Upper lobe of left lung (tissue), 6 donors: ENCODE measurements at regions not wholly inside any gene's neighbourhood (a gene's known extent, or its start where the extent isn't known, plus 50 kb on each side); places are given as distances from the start of the nearest gene placed in this dataset.

ENCODE experiments used
- ATAC-seq, 2 donors: fragments of 200-7000 bp; cut with Tn5 transposase; one replicate each; pipeline ENCODE4 v1.9.1; 2022; ENCODE audit warnings: mild to moderate bottlenecking in 2 of 2, moderate library complexity in 2 of 2; ENCODE audit not compliant: low FRiP score in 2 of 2
- DNase-seq, 2 donors: peaks; one replicate each; pipeline ENCODE4 v3.0.0-alpha.2; 2019 to 2020
- H3K27ac ChIP-seq, 4 donors: fragments of 200-600 bp; sonication (generic); one replicate each; pipeline ENCODE4 v1.5.1; 2016 to 2019
- H3K27me3 ChIP-seq, 4 donors: fragments of 200-600 bp; sonication (generic); one replicate each; pipeline ENCODE4 v1.5.1; 2017 to 2019
- H3K36me3 ChIP-seq, 4 donors: fragments of 200-600 bp; sonication (generic); one replicate each; pipeline ENCODE4 v1.5.1; 2016 to 2019
- H3K4me1 ChIP-seq, 4 donors: fragments of 200-600 bp; sonication (generic); one replicate each; pipeline ENCODE4 v1.5.1; 2018 to 2019
- H3K4me3 ChIP-seq, 4 donors: fragments of 200-600 bp; sonication (generic); one replicate each; pipeline ENCODE4 v1.5.1; 2017 to 2019; ENCODE audit warnings: mild to moderate bottlenecking in 2 of 4, moderate library complexity in 1 of 4
- H3K9me3 ChIP-seq, 4 donors: fragments of 200-600 bp; sonication (generic); one replicate each; pipeline ENCODE4 v1.5.1; 2018 to 2019
- CTCF ChIP-seq, 6 experiments: fragments of 450-650 bp in 4 of 6; fragments of 200-600 bp in 2 of 6; sonication (generic) in 2 of 6; IDR thresholded peaks; one replicate each; pipeline ENCODE4 v1.5.1; 2016 to 2019; ENCODE audit warnings: antibody characterized with exemption in 6 of 6
- EP300 ChIP-seq, 4 donors: sonication (generic); formaldehyde crosslinking; IDR thresholded peaks; one replicate each; pipeline ENCODE4 v1.5.1; 2017; ENCODE audit warnings: antibody characterized with exemption in 4 of 4, control low read depth in 2 of 4
- POLR2A ChIP-seq, 4 donors: fragments of 450-650 bp; IDR thresholded peaks; one replicate each; pipeline ENCODE4 v1.5.1; 2016 to 2017; ENCODE audit warnings: antibody characterized with exemption in 4 of 4, mild to moderate bottlenecking in 2 of 4
- POLR2AphosphoS5 ChIP-seq, 2 donors: sonication (generic); formaldehyde crosslinking; IDR thresholded peaks; one replicate each; pipeline ENCODE4 v1.5.1; 2017; ENCODE audit warnings: antibody characterized with exemption in 2 of 2
- WGBS, 2 donors: methylation state at CpG; one replicate each; pipeline ENCODE4 v1.1.5; 2017 to 2018; 5-methylcytosine and 5-hydroxymethylcytosine counted together
- donor health status: DM: no; HTN: no; CAD: no; lungs with moderate emphysema.
- donor health status: DM: no; HTN: yes; CAD: no; lungs with severe emphysema.

GRCh38 chr6:164068527-164068926 lies 654.0 kb downstream of the QKI start:
- TF ChIP-seq POLR2AphosphoS5 (IDR thresholded peaks at IDR 0.05) (no peak), CTCF (IDR thresholded peaks at IDR 0.05) (no peak), EP300 (IDR thresholded peaks at IDR 0.05) (no peak), POLR2A (IDR thresholded peaks at IDR 0.05) (no peak)
- WGBS, 2 donors, result 91 to 92% methylated on average over 4 of the region's 4 CpGs
- Histone ChIP-seq H3K27ac (peak overlapping the region in 1 of 4 donors; percentile 73), H3K27me3 (no peaks in the 10 kb centered on the region), H3K4me1 (no peaks in the 10 kb centered on the region), H3K9me3 (no peaks in the 10 kb centered on the region), H3K4me3 (no peak overlapping the region), H3K36me3 (no peaks in the 10 kb centered on the region)
- no peak for DNase-seq
- peak in 1 of 2 donors; percentile 50 for ATAC-seq

DNA sequence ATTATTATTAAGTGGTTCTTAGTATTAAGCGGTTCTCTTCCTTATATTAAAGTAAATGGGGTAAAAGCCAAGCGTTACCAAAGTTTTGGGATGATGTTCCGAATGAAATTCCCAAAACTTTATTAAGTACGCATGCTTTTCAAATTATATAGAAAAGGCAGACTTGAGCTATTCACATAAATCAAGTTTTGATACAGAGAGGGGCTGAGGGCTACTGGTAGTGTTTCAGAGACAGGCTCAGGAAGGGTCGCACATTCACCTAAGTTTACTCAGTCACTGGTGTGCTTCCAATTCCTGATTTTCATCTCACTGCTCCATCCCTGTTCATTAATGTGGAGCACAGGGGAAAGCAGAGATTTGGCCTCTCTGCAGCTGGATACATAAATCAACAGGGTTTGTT lies 652.2 kb downstream of the QKI start:
- Histone ChIP-seq H3K27me3 (no peaks in the 10 kb centered on the region), H3K4me1 (no peaks in the 10 kb centered on the region), H3K27ac (no peak overlapping the region), H3K36me3 (no peaks in the 10 kb centered on the region), H3K9me3 (no peaks in the 10 kb centered on the region), H3K4me3 (no peak overlapping the region)
- no peak for TF ChIP-seq POLR2AphosphoS5 (IDR thresholded peaks at IDR 0.05)
- TF ChIP-seq CTCF (IDR thresholded peaks at IDR 0.05), result no peak
- no peak for TF ChIP-seq POLR2A (IDR thresholded peaks at IDR 0.05)
- TF ChIP-seq EP300 (IDR thresholded peaks at IDR 0.05), result no peak
- no peak for DNase-seq
- WGBS, 2 donors, result 90 to 92% methylated on average over 5 of the region's 5 CpGs
- no peak for ATAC-seq

DNA sequence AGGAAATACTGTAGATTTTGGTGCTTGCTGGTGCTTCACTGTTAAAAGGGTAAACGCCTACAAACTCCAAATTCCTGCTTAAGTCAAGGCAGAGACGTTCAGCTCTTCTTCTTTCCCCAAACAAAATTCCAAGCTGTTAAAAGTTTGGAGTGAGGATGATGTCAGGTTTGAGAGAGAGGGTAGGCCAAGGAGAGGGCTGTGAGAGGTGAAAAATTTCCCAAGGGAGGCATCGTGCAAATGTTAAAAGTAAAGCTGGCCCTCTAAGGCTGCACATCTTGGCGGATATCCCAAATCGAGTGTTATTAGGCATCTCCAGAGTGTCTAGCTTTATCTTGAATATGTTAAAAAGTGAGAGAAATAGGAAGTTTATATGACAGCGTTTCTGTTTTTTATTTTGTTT lies 651.8 kb downstream of the QKI start:
- no peak for TF ChIP-seq POLR2A (IDR thresholded peaks at IDR 0.05)
- no peak for TF ChIP-seq EP300 (IDR thresholded peaks at IDR 0.05)
- no peak for TF ChIP-seq CTCF (IDR thresholded peaks at IDR 0.05)
- TF ChIP-seq POLR2AphosphoS5 (IDR thresholded peaks at IDR 0.05), result no peak
- no peaks in the 10 kb centered on the region for H3K9me3 ChIP-seq
- H3K36me3 ChIP-seq, result no peaks in the 10 kb centered on the region
- H3K27ac ChIP-seq, result no peak overlapping the region
- no peaks in the 10 kb centered on the region for H3K4me1 ChIP-seq
- WGBS, 2 donors, result 73% methylated on average over 6 of the region's 6 CpGs
- no peak overlapping the region for H3K4me3 ChIP-seq
- H3K27me3 ChIP-seq, result no peaks in the 10 kb centered on the region
- no peak for ATAC-seq
- DNase-seq, result no peak

DNA sequence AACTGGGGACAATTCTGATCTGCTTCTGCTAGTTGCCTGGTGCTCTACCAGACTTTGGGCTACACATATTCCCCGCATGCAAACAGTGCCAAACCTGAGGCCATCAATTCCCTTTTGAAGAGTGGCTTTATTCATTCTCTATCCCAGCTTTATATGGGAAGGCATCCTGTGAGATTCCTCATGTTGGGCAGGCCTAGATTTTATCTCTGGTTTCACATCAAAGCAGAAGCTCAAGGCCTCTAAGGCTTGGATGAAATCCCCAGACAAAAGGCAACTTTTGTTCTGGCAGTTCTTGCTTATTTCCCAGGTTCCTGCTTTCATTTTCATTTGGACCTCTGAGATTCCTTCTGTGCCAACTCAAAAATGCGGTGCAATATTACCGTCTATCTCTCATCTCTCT lies 648.8 kb downstream of the QKI start:
- Histone ChIP-seq H3K27me3 (no peaks in the 10 kb centered on the region), H3K9me3 (no peaks in the 10 kb centered on the region), H3K4me3 (no peak overlapping the region), H3K36me3 (no peaks in the 10 kb centered on the region), H3K27ac (peak overlapping the region in 1 of 4 donors; percentile 8), H3K4me1 (no peaks in the 10 kb centered on the region)
- TF ChIP-seq CTCF (IDR thresholded peaks at IDR 0.05) (no peak), POLR2A (IDR thresholded peaks at IDR 0.05) (no peak), POLR2AphosphoS5 (IDR thresholded peaks at IDR 0.05) (no peak), EP300 (IDR thresholded peaks at IDR 0.05) (no peak)
- ATAC-seq, result no peak
- DNase-seq, result no peak
- WGBS, 2 donors, result 70 to 71% methylated on average over 3 of the region's 3 CpGs

DNA sequence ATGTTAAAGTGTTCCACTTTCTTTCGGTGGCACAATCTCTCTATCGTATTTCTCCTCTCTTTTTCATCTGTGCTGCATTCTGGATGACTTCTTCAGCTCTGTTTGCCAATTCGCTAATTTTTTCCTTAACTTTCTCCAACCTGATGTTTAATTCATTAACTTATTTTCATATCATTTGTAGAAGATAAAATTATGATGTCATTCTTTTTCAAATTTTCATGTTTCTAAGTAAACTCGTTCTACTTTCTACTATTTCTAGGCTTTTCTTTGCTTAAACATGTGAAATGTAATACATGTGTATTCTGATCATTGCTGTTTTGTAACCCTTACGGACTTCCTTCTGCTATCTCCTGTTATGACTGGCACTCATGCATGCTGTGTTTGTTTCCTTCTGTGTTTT lies 648.4 kb downstream of the QKI start:
- DNase-seq, result no peak
- WGBS, 2 donors, result 73 to 83% methylated on average over 5 of the region's 5 CpGs
- Histone ChIP-seq H3K27ac (peak overlapping the region in 2 of 4 donors; percentile 8), H3K27me3 (no peaks in the 10 kb centered on the region), H3K4me3 (no peak overlapping the region), H3K9me3 (no peaks in the 10 kb centered on the region), H3K36me3 (no peaks in the 10 kb centered on the region), H3K4me1 (no peaks in the 10 kb centered on the region)
- no peak for ATAC-seq
- TF ChIP-seq POLR2AphosphoS5 (IDR thresholded peaks at IDR 0.05) (no peak), EP300 (IDR thresholded peaks at IDR 0.05) (no peak), CTCF (IDR thresholded peaks at IDR 0.05) (no peak), POLR2A (IDR thresholded peaks at IDR 0.05) (no peak)
